CD4-positive, alpha-beta T cell (primary cell): ENCODE measurements at regions not wholly inside any gene's neighbourhood (a gene's known extent, or its start where the extent isn't known, plus 50 kb on each side); places are given as distances from the start of the nearest gene placed in this dataset.

Experiments used
- ATAC-seq: fragments of 200-7000 bp; cut with Tn5 transposase; one replicate; pipeline ENCODE4 v1.10.0; 2022; ENCODE audit warnings: mild to moderate bottlenecking; ENCODE audit not compliant: poor library complexity
- CTCF ChIA-PET: fragments of 350-600 bp; sonication (Branson Sonifier 250); formaldehyde crosslinking; loops from one replicate; lab custom pipeline; 2021; ENCODE audit warnings: antibody characterized with exemption, inconsistent platforms; lab: Charles Lee
- POLR2A ChIA-PET: fragments of 350-600 bp; sonication (Branson Sonifier 250); formaldehyde crosslinking; loops from one replicate; lab custom pipeline; 2021; ENCODE audit warnings: antibody characterized with exemption, inconsistent platforms; lab: Charles Lee
- DNase-seq, 14 experiments: peaks; one replicate each; pipeline ENCODE4 v3.0.0-alpha.2; 2013 to 2020; ENCODE audit warnings: mixed read lengths in 2 of 14
- H3K27ac ChIP-seq, 2 donors: one replicate each; pipeline versions ENCODE4 v1.5.1 to v1.7.0; 2013; ENCODE audit warnings: low read length in 2 of 2, low read depth in 1 of 2, mild to moderate bottlenecking in 1 of 2
- H3K27me3 ChIP-seq, 2 experiments: 1 replicate in 1 of 2; 2 replicates in 1 of 2; pipeline versions ENCODE4 v1.6.1 to v1.7.0; 2013; ENCODE audit warnings: low read length in 2 of 2, control low read depth in 1 of 2, mild to moderate bottlenecking in 1 of 2, moderate library complexity in 1 of 2; ENCODE audit not compliant: insufficient read depth in 2 of 2, control insufficient read depth in 1 of 2
- H3K36me3 ChIP-seq: one replicate; pipeline ENCODE4 v1.6.1; 2013; ENCODE audit warnings: low read length, control low read depth; ENCODE audit not compliant: insufficient read depth
- H3K4me1 ChIP-seq: one replicate; pipeline ENCODE4 v1.6.1; 2013; ENCODE audit warnings: low read length, control low read depth; ENCODE audit not compliant: insufficient read depth
- H3K4me3 ChIP-seq: one replicate; pipeline ENCODE4 v1.5.1; 2013; ENCODE audit warnings: mild to moderate bottlenecking, low read length, moderate library complexity
- H3K9me3 ChIP-seq, 2 experiments: 1 replicate in 1 of 2; 2 replicates in 1 of 2; pipeline versions ENCODE4 v1.6.1 to v1.7.0; 2013; ENCODE audit warnings: low read length in 2 of 2, mild to moderate bottlenecking in 2 of 2, control low read depth in 1 of 2, moderate library complexity in 1 of 2; ENCODE audit not compliant: control insufficient read depth in 1 of 2, insufficient read depth in 1 of 2
- H3K27ac Mint-ChIP-seq: one replicate; pipeline ENCODE4 v1.8.0; 2020; ENCODE audit warnings: mixed read lengths
- H3K27me3 Mint-ChIP-seq: one replicate; pipeline ENCODE4 v1.8.0; 2021; ENCODE audit warnings: mixed read lengths
- H3K36me3 Mint-ChIP-seq: one replicate; pipeline ENCODE4 v1.8.0; 2021; ENCODE audit warnings: low read depth, mixed read lengths
- H3K4me1 Mint-ChIP-seq: one replicate; pipeline ENCODE4 v1.8.0; 2021; ENCODE audit warnings: low read depth, mixed read lengths
- H3K4me3 Mint-ChIP-seq: one replicate; pipeline ENCODE4 v1.8.0; 2020; ENCODE audit warnings: mild to moderate bottlenecking, mixed read lengths
- H3K9me3 Mint-ChIP-seq: one replicate; pipeline ENCODE4 v1.8.0; 2020; ENCODE audit warnings: mixed read lengths
- intact Hi-C, 2 experiments: fragments of 100-400 bp; cut with DNase I in 1 of 2; cut with micrococcal nuclease in 1 of 2; formaldehyde crosslinking; loops; one replicate each; pipeline versions ENCODE4 v1.15.1 to v1.9.0; 2023 to 2025; cut with DNase I, micrococcal nuclease
- TF ChIP-seq, protein P1 (sequence below): fragments of 200-600 bp; IDR thresholded peaks from one replicate; pipeline ENCODE4 v1.8.0; 2022; ENCODE audit warnings: antibody characterized with exemption, mild to moderate bottlenecking

GRCh38 chr10:120172356-120172755 lies 279.8 kb downstream of the SEC23IP start:
- Histone ChIP-seq H3K27me3 (peaks cover 0 to 4% of the 10 kb centered on the region in 2 experiments), H3K27ac (no peak overlapping the region), H3K4me3 (no peak overlapping the region), H3K36me3 (no peaks in the 10 kb centered on the region), H3K4me1 (no peaks in the 10 kb centered on the region), H3K9me3 (no peaks in the 10 kb centered on the region)
- DNase-seq (no peak), ATAC-seq (no peak)
- no peak overlapping the region for H3K27ac Mint-ChIP-seq
- CTCF ChIA-PET, result no interaction called here
- H3K4me3 Mint-ChIP-seq, result no peak overlapping the region
- H3K9me3 Mint-ChIP-seq, result no peaks in the 10 kb centered on the region
- H3K4me1 Mint-ChIP-seq, result no peaks in the 10 kb centered on the region
- peaks cover 28% of the 10 kb centered on the region for H3K27me3 Mint-ChIP-seq
- POLR2A ChIA-PET, result no interaction called here
- intact Hi-C loops, result no loop called here
- no peaks in the 10 kb centered on the region for H3K36me3 Mint-ChIP-seq
- TF ChIP-seq, protein P1, sequence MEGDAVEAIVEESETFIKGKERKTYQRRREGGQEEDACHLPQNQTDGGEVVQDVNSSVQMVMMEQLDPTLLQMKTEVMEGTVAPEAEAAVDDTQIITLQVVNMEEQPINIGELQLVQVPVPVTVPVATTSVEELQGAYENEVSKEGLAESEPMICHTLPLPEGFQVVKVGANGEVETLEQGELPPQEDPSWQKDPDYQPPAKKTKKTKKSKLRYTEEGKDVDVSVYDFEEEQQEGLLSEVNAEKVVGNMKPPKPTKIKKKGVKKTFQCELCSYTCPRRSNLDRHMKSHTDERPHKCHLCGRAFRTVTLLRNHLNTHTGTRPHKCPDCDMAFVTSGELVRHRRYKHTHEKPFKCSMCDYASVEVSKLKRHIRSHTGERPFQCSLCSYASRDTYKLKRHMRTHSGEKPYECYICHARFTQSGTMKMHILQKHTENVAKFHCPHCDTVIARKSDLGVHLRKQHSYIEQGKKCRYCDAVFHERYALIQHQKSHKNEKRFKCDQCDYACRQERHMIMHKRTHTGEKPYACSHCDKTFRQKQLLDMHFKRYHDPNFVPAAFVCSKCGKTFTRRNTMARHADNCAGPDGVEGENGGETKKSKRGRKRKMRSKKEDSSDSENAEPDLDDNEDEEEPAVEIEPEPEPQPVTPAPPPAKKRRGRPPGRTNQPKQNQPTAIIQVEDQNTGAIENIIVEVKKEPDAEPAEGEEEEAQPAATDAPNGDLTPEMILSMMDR, result no peak

DNA sequence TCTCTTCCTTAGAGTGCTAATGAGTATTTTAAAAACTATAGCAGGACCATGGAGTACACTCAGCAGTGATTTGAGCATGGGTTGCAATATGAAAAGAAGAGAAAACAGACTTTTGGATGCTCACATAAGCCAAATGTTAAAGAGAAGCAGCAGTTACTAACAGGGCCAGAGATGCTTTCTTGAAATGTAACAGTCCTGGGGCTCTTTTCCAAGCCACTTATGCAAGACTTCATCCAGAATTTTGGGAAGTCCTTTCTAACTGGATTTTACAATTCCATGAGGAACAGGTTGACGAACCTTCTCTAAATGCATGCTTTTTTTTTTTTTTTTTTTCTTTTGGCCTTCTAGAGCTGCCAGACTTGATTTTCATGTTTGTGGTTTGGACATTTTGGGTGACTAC lies 282.0 kb downstream of the SEC23IP start:
- POLR2A ChIA-PET, result no interaction called here
- TF ChIP-seq, protein P1, result no peak

DNA sequence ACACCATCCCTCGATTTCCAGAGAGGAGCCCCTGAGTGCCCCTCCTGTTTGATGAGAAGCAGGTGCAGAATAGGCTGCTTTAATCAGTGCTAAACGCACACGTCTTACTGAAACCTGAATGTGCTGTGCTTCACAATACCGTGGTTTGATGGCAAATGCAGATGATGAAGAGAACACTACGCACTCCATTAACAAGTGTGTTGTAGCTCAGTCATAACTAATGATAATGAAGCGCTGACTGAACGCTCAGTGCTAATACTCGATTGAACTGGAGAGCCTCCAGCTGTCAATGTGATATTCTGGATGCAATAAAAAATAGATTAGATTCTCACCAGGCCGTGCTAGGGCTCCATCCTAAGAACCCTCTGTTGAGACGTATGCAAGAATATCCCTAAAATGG lies 279.7 kb upstream of the PLPP4 start:
- TF ChIP-seq, protein P1, result no peak
- no peak overlapping the region for H3K4me3 Mint-ChIP-seq
- H3K4me1 Mint-ChIP-seq, result no peaks in the 10 kb centered on the region
- no peaks in the 10 kb centered on the region for H3K4me1 ChIP-seq
- intact Hi-C loops, result no loop called here
- H3K27me3 Mint-ChIP-seq, result peaks cover 31% of the 10 kb centered on the region
- H3K4me3 ChIP-seq, result no peak overlapping the region
- DNase-seq (no peak), ATAC-seq (no peak)
- H3K9me3 Mint-ChIP-seq, result no peaks in the 10 kb centered on the region
- H3K27ac ChIP-seq, result no peak overlapping the region
- H3K27ac Mint-ChIP-seq, result no peak overlapping the region
- CTCF ChIA-PET, result no interaction called here
- no peaks in the 10 kb centered on the region for H3K9me3 ChIP-seq
- H3K27me3 ChIP-seq, result peaks cover 0 to 4% of the 10 kb centered on the region in 2 experiments
- POLR2A ChIA-PET, result no interaction called here
- H3K36me3 ChIP-seq, result no peaks in the 10 kb centered on the region
- H3K36me3 Mint-ChIP-seq, result no peaks in the 10 kb centered on the region

More for the DNA sequence above, 282.0 kb downstream of the SEC23IP start:
- no peaks in the 10 kb centered on the region for H3K4me1 ChIP-seq
- no peak for DNase-seq
- no peaks in the 10 kb centered on the region for H3K9me3 ChIP-seq
- H3K36me3 Mint-ChIP-seq, result no peaks in the 10 kb centered on the region
- intact Hi-C loops, result no loop called here
- H3K27me3 ChIP-seq, result peaks cover 0 to 4% of the 10 kb centered on the region in 2 experiments
- no peak overlapping the region for H3K4me3 Mint-ChIP-seq
- H3K27ac Mint-ChIP-seq, result no peak overlapping the region
- peaks cover 39% of the 10 kb centered on the region for H3K27me3 Mint-ChIP-seq
- H3K36me3 ChIP-seq, result no peaks in the 10 kb centered on the region
- H3K9me3 Mint-ChIP-seq, result no peaks in the 10 kb centered on the region
- no peaks in the 10 kb centered on the region for H3K4me1 Mint-ChIP-seq
- ATAC-seq, result no peak
- H3K4me3 ChIP-seq, result no peak overlapping the region
- no peak overlapping the region for H3K27ac ChIP-seq
- CTCF ChIA-PET, result interaction anchor here (1.7 kb wide), 1 partner anchor 10 kb away, joined by 4 read pairs; no protein-coding TSS in a partner anchor
